NB4 (cell line): ENCODE measurements at regions not wholly inside any gene's neighbourhood (a gene's known extent, or its start where the extent isn't known, plus 50 kb on each side); places are given as distances from the start of the nearest gene placed in this dataset.

Experiments used
- CTCF ChIP-seq: IDR thresholded peaks from one replicate; pipeline ENCODE4 v1.5.1; 2012; ENCODE audit warnings: low read depth, low read length
- MAX ChIP-seq: IDR thresholded peaks from 2 replicates; pipeline ENCODE4 v1.6.1; 2011; ENCODE audit warnings: low read depth, low read length
- POLR2A ChIP-seq: IDR thresholded peaks from 2 replicates; pipeline ENCODE4 v1.6.1; 2011; ENCODE audit warnings: mild to moderate bottlenecking; ENCODE audit not compliant: insufficient read length; ENCODE audit errors: extremely low read depth

- TF ChIP-seq CTCF (no peak), MAX (no peak), POLR2A (no peak)
These were observed 250.2 kb upstream of the DMRT1 start for GRCh38 chr9:591292-591691.
